GM10847 (cell line): ENCODE measurements at regions not wholly inside any gene's neighbourhood (a gene's known extent, or its start where the extent isn't known, plus 50 kb on each side); places are given as distances from the start of the nearest gene placed in this dataset.

Source experiments
- POLR2A ChIP-seq: IDR thresholded peaks from 2 replicates; pipeline ENCODE4 v1.6.1; 2011; ENCODE audit not compliant: insufficient read length; ENCODE audit errors: extremely low read depth

DNA sequence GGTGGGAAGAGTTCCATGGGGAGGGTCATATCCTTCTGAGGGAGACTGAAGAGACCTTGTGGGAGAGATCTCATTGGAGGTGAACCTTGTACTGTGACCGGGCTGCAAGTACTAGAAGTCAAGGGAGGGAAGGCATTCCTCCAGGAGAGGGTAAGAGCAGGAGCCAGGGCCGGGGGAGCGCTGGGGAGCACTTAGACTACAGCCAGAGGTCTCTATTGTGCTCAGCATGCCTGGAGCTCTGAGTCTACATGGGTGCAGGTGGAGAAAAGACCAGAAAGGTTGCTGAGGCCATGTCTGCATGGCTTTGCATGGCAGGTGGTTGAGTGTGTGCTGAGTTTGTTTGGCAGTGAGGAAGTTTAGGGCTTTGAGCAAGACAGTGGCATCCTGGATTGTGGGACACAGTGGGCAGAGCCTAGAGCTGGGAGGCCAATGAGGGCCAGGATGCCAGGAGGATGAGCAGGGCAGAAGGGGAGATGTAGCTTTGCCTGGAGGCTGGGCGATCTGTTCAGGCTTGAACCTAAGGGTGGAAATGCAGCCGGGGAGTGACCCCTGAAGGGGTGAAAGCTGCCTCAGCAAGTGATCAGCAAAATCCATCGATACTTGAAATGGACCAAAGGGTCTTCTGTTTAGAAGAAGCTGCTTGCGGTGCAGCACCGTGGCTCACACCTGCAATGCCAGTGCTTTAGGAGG, 317.4 kb upstream of the TNRC6C start:
- no peak for TF ChIP-seq POLR2A

DNA sequence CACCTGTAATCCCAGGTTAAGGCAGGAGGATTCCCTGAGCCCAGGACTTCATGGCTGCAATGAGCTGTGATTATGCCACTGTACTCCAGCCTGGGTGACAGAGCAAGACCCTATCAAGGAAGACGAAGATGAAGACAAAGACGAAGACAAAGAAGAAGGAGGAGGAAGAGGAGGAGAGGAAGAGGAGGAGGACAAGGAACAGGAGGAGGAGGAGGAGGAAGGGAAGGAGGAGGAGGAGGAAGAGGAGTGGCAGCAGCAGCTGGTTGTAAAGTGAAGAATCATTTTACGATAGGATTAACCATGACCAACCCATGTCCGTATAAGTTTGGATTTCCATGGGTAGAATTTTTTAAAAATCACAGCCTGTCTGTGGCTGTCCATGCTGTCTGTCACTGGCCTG, 316.8 kb upstream of the TNRC6C start:
- TF ChIP-seq POLR2A: no peak

DNA sequence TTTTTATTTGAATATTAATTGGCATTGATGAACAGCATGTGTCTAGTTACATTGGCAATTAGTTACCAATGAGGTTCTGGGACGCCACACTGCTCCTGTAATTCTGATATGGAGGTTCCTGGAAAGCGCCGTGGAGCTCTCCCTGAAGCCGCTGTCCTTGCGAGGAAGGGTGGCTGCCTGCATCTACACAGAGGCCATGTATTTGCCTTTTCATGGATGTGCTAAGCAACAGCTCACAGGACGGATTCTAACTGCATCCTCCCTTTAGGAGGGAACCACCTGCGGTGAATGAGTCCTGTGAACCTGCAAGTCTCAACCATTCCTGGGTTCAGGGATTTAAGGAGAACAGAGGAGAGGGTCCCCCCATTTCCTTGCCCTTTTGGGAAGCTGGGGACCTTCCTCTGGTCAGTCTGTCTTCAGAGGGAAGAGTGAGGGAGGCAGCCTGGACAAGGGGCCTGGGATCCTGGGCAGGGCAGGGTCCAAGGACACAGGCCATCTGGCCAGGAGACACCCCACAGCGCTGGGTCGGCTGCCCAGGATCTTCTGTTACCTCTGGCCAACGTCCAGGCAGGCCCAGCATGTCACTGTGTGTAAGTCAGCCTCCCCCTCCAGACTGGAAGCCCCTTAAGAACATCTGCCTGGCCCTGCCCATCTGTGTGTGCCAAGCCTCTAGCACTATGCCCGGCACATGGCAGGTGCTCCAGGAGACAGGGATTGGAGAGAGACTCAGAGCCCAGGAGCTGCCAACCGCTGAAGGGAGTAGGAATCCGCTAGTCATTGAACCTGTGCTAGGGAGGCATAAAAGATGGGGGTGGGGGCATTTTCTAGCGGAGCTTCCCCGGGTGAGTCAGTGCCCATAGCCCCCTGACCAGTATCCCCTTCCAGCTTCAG, 314.1 kb upstream of the TNRC6C start:
- TF ChIP-seq POLR2A: no peak

DNA sequence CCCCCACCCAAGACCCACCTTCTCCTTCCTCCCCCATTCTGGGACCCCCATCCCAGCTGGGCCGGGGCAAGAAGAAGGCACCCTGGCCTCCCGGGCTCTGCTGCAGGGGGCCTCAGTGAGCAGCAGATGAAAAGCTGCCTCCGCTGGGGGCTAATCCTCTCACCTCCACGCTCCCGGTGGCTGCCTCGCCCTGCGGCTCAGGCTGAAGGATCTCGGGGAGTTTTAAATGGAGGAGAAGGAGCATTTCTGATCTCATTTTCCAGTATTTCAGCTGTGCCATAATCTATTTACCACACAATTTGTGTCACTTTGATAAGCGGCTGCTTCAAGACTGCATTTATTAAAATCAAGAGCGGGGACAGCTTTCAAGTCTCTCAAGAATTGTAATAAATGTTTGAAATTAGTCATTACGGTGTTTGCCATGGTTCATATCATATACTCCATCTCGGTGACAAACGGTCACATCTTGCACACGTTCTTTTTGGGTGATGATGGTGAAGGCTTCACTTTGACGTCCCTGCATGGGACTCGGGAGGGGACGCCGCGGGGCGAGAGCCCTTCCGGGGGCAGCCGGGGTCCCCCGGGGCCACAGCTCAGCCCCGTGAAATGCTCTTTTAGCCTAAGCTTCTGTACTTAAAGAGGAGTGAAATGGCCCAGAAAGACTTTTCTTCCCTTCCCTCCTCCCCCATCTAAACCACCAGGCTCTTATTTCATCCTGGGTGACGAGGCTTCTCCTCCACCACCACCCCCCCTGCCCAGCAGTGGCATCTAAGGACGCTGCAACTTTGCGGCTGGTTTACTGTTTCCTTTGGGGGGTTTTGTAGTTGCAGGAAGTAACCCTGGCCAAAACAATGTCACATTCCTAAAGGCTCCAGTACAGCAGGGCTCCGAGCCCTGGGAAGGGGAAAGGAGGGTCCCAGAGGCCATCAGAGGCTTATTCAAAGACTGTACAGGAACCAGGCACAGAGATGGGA, 313.1 kb upstream of the TNRC6C start:
- no peak for TF ChIP-seq POLR2A

DNA sequence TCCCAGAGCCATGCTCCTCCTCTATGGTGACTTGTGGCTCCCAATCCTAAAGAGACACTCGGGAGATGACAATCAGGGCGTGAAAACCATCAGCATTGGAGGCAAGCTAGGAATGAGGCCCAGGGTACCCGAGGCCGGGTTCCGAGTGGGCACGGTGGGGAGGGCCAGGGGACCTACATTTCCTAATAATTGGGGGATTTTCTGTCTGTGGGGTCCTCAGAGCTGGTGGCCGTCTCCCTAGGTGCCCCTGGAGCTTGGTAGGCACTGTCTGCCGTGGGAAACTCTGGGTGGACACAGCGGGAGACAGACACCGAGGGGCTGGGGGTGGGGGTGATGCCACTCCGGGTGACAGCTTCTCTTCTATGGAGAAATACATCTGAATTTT, 312.5 kb upstream of the TNRC6C start:
- no peak for TF ChIP-seq POLR2A

DNA sequence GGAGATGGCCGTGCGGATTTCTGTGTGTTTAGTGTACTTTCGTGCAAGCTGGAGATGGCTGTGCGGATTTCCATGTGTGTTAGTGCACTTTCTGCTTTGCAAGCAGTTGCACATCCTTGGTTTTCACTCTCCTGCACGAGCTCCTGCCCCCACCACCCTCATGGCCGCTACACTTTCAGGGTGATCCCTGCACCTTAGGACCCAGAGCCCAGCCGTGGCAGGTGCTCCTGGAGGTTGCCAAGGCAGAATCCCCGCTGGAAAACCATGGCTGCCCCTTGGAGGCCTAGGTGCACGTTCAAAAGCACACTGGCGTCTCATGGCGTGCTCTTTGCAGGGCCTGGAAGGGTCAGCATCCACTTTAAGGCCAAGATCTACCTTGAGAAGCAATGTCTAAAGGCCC, 311.0 kb upstream of the TNRC6C start:
- no peak for TF ChIP-seq POLR2A

DNA sequence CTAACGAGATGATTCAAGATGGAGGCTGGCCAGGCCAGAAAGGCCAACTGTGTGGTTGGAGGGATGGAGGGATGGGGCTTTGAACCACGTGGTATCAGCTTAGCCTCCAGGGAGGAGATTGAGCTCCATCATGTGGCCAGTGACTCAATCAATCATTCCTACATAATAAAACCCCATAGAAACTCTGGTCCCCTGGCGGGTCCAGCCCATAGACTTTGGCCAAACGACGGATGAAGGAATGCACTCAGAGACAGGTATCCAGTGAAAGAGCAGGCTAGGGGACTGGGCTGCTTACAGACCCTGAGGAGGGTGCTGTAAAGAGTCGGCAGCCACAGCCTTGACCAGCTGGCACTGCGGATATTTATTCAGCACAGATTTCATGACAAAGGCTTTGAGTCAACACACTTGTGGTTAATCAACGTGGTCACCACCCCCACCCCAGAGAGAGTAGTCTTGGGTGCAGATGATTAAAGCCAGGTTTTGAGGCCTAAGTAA, 308.7 kb upstream of the TNRC6C start:
- TF ChIP-seq POLR2A: no peak

DNA sequence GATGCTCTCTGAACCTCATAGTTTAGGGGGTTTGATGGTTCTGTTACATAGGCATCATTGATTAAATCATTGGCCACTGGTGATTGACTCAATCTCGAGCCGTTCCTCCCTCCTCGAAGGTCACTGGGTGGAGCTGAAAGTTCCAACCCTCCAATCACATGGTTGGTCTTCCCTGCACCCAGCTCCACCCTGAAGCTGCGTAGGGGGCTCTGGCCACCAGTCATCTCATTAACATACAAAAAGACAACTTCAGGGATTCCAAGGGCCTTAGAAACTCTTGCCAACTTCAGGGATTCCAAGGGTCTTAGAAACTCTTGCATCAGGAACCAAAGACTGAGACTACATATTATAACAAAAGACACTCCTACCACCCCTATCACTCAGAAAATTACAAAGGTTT, 306.5 kb upstream of the TNRC6C start:
- TF ChIP-seq POLR2A: no peak

DNA sequence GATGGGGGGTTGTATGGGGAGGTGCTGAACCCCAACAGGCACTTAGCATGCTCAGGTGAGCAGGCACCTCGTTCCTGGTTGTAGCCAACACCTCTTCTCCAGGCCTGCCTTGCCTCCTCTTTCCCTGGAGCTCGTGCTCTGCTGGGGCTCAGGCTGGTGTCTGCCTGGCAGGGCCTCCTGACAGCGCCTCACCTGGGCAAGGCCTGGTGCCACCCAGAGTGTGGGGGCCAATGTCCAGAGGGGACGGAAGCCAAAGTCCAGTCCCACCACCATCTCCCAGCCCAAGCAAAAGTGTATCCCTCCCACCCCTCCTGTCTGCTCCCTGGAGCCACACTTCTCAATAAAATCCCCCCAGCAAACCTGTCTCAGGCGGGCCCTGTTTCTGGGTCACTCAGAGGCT, 304.2 kb upstream of the TNRC6C start:
- no peak for TF ChIP-seq POLR2A

DNA sequence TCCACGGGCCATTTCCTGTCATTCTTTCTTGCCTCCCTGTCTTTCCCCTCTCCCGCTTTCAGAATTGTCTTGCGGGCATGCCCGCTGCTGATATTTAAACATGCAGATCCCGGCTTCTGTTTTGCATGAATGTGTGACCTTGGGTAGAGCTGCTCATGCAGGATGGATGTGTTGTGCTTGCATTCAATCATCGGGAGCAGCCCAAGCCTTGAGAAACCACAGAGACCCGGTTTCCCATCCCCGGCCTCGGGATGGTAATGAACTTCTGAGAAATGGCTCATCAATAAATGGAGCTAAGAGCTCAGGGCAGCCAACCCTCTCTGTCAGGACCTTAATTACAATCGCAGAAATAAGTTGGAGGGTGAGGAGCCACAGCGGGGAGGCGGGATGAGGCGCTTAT, 303.7 kb upstream of the TNRC6C start:
- no peak for TF ChIP-seq POLR2A

DNA sequence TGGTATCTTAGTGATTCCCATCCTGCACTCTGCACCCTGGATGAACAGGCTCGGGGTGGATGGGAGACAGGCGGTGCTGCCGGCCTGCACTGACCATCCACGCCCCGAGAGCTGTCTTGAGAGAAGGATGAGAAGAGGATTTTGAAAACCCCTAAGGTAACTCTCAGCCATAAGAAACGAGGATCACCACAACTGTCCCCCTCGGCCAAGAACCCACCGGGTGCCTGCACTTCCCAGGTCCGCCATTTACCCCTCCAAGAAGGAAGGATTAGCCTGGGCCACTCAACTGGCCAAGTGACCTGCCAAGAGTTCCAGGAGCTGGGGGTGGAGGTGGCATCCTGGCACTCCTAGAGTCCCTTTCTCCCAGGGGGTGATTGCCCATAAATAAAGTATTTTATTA, 302.4 kb upstream of the TNRC6C start:
- TF ChIP-seq POLR2A: no peak

DNA sequence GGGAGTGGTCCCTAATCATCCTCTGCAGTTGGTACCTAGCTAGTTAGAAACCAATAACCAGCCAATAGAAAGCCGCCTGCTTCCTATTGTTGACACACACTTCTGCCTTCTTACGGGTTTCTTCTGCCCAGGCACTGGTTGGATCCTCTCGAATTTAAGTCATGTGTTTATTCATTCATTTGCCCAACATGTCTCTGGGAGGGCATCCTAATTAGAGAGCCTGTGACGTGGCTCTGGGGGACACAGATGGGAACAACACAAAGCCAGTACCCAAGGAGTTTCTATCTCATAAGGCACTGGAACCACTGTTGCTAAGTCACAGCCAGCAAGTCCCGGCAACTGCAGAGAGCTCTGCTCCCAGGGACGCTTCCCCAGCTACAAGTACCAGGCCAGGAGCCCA, 300.7 kb upstream of the TNRC6C start:
- TF ChIP-seq POLR2A: no peak

DNA sequence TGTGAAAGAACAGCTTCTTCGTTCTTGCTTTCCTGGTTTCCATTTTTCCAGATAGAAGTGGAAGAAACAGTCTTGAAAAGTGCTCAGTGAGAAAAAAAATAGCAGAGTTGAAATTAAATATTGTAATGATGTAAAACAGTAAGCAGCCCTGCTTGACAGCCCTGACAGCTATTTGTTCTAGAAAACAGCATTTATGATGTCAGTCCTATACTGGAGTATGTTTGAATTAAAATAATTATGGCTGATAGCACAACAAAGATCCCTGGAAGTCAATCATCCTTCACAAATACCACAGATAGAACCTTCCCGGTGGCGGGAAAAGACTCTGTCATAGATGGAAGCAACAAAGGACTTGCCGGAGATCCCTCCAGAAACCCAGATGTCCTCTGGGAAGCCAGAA, 298.0 kb upstream of the TNRC6C start:
- no peak for TF ChIP-seq POLR2A

DNA sequence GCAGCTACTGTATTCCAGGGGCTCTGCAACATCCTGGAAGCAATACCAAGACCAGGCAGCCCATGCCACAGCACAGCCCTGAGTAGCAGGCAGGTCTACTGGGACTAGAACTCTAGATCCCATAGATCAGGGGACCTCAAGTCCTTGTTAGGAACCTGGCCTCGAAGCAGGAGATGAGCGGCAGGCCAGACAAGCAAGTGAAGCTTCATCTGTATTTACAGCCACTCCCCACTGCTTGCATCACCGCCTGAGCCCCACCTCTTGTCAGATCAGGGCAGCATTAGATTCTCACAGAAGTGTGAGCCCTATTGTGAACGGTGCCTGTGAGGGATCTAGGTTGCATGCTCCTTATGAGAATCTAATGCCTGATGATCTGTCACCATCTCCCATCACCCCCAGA, 295.7 kb upstream of the TNRC6C start:
- TF ChIP-seq POLR2A: no peak

DNA sequence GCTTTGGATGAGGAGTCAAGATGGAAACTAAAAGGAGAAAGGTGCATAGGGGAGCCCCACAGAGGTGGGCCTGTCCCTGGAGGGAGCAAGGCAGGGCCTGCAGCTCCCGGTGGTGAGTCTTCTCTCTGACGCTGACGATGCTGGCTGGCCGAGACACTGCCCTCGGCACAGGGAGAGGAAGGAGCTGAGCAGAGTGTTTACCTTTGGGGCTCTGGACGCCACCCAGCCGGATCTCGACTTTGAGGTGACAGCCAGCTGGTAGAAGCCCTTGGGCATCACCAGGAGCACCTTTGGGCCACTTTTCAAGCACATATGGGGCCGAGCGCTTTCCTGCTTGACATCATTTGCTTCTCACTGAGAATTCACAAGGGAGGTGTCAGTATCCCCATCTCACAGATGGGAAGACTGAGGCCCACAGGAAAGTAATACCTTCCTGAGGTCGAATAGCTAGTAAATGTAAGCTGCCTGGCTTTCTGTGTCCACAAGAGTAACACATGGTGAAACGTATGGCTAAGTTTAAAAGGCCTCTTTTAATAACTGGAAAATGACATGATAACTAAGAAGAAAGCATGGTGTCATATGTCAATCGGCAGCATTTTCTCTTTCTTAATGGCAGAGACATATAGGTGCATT, 294.3 kb upstream of the TNRC6C start:
- TF ChIP-seq POLR2A: no peak
